Glutamatergic neuron (in vitro differentiated cells): ENCODE measurements at regions not wholly inside any gene's neighbourhood (a gene's known extent, or its start where the extent isn't known, plus 50 kb on each side); places are given as distances from the start of the nearest gene placed in this dataset.
"Not testable (repeated sequence)": the region's sequence is repeated elsewhere in the genome, so short reads cannot be mapped to it uniquely, and the experiment has no call there.

ENCODE experiments used
- DNase-seq: peaks from one replicate; pipeline ENCODE4 v3.0.0; 2022
- H3K27ac Mint-ChIP-seq: one replicate; pipeline ENCODE4 v1.8.0; 2020; ENCODE audit warnings: mild to moderate bottlenecking, mixed read lengths, inconsistent platforms; ENCODE audit not compliant: unreplicated experiment
- H3K27me3 Mint-ChIP-seq: one replicate; pipeline ENCODE4 v1.8.0; 2020; ENCODE audit warnings: mild to moderate bottlenecking, moderate library complexity, mixed read lengths, inconsistent platforms; ENCODE audit not compliant: unreplicated experiment
- H3K36me3 Mint-ChIP-seq: one replicate; pipeline ENCODE4 v1.8.0; 2020; ENCODE audit warnings: mild to moderate bottlenecking, mixed read lengths, inconsistent platforms; ENCODE audit not compliant: unreplicated experiment
- H3K4me1 Mint-ChIP-seq: one replicate; pipeline ENCODE4 v1.8.0; 2020; ENCODE audit warnings: mild to moderate bottlenecking, low read depth, mixed read lengths, inconsistent platforms; ENCODE audit not compliant: unreplicated experiment
- H3K4me3 Mint-ChIP-seq: one replicate; pipeline ENCODE4 v1.8.0; 2020; ENCODE audit warnings: mild to moderate bottlenecking, mixed read lengths, inconsistent platforms; ENCODE audit not compliant: unreplicated experiment
- H3K9me3 Mint-ChIP-seq: one replicate; pipeline ENCODE4 v1.8.0; 2020; ENCODE audit warnings: mild to moderate bottlenecking, moderate library complexity, mixed read lengths, inconsistent platforms; ENCODE audit not compliant: unreplicated experiment
- TF ChIP-seq, protein P1 (sequence below): fragments of 200-600 bp; sonication (generic); IDR thresholded peaks from one replicate; pipeline ENCODE4 v1.5.0; 2021; ENCODE audit not compliant: partially characterized antibody, unreplicated experiment

DNA sequence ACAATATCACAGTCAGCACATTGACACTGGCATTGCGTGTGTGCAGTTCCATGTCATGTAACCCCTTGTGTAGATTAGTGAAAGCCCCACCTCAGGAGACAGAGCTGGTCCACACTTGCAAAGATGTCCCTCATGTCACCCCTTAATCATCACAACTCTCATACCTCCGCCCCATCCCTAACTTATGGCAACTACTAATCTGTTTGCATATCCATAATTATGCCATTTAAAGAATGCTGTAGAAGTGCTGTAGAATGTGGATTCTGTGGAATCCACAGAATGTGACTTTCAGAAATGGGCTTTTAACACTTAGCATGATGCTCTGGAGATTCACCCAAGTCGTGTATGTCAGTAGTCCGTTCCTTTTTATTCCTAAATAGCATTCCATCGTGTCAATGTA is 102.8 kb upstream of the VSTM2A start:
- TF ChIP-seq, protein P1, sequence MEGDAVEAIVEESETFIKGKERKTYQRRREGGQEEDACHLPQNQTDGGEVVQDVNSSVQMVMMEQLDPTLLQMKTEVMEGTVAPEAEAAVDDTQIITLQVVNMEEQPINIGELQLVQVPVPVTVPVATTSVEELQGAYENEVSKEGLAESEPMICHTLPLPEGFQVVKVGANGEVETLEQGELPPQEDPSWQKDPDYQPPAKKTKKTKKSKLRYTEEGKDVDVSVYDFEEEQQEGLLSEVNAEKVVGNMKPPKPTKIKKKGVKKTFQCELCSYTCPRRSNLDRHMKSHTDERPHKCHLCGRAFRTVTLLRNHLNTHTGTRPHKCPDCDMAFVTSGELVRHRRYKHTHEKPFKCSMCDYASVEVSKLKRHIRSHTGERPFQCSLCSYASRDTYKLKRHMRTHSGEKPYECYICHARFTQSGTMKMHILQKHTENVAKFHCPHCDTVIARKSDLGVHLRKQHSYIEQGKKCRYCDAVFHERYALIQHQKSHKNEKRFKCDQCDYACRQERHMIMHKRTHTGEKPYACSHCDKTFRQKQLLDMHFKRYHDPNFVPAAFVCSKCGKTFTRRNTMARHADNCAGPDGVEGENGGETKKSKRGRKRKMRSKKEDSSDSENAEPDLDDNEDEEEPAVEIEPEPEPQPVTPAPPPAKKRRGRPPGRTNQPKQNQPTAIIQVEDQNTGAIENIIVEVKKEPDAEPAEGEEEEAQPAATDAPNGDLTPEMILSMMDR = no peak
- Mint-ChIP-seq H3K4me1 (no peaks in the 10 kb centered on the region), H3K36me3 (no peaks in the 10 kb centered on the region), H3K27me3 (no peaks in the 10 kb centered on the region), H3K4me3 (no peak overlapping the region), H3K27ac (no peak overlapping the region), H3K9me3 (peaks cover 4% of the 10 kb centered on the region)
- no peak for DNase-seq

DNA sequence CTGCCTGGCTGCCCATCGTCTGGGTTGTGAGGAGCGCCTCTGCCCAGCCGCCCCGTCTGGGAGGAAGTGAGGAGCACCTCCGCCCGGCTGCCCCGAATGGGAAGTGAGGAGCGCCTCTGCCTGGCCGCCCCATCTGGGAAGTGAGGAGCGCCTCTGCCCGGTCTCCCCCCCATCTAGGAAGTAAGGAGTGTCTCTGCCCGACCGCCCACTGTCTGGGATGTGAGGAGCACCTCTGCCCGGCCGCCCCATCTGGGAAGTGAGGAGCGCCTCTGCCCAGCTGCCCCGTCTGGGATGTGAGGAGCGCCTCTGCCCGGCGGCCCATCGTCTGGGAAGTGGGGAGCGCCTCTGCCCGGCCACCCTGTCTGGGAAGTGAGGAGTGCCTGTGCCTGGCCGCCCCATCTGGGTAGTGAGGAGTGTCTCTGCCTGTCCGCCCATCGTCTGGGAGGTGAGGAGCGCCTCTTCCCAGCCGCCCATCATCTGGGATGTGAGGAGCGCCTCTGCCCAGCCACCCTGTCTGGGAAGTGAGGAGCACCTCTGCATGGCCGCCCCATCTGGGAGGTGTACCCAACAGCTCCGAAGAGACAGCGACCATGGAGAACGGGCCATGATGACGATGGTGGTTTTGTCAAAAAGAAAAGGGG is 98.0 kb upstream of the VSTM2A start:
- not testable (repeated sequence) for H3K27ac Mint-ChIP-seq, H3K4me3 Mint-ChIP-seq, H3K27me3 Mint-ChIP-seq, DNase-seq, H3K4me1 Mint-ChIP-seq, H3K36me3 Mint-ChIP-seq, H3K9me3 Mint-ChIP-seq

DNA sequence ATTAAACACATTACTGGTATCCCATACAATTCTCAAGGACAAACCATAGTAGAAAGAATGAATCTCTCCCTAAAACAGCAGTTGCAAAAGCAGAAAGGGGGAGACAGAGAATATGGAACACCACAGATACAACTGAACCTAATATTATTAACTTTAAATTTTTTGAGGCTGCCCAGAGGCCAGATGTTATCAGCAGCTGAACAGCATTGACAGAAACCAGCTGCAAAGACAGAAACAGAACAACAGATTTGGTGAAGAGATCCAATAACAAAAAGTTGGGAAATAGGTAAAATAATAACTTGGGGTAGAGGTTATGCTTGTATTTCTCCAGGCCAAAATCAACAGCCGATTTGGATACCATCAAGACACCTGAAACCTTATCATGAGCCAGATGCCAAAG is 89.0 kb upstream of the VSTM2A start:
- not testable (repeated sequence) for H3K4me3 Mint-ChIP-seq, H3K27me3 Mint-ChIP-seq, H3K9me3 Mint-ChIP-seq, H3K27ac Mint-ChIP-seq, DNase-seq, H3K36me3 Mint-ChIP-seq, H3K4me1 Mint-ChIP-seq

DNA sequence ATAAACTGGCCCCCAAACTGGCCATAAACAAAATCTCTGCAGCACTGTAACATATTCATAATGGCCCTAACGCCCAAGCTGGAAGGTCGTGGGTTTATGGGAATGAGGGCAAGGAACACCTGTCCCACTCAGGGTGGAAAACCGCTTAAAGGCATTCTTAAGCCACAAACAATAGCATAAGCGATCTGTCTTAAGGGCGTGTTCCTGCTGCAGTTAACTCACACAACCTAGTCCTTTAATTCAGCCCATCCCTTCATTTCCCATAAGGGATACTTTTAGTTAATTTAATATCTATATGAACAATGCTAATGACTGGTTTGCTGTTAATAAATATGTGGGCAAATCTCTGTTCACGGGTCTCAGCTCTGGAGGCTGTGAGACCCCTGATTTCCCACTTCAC is 87.5 kb upstream of the VSTM2A start:
- H3K27ac Mint-ChIP-seq, H3K4me1 Mint-ChIP-seq, H3K36me3 Mint-ChIP-seq, H3K4me3 Mint-ChIP-seq, H3K9me3 Mint-ChIP-seq, DNase-seq, H3K27me3 Mint-ChIP-seq: not testable (repeated sequence)

DNA sequence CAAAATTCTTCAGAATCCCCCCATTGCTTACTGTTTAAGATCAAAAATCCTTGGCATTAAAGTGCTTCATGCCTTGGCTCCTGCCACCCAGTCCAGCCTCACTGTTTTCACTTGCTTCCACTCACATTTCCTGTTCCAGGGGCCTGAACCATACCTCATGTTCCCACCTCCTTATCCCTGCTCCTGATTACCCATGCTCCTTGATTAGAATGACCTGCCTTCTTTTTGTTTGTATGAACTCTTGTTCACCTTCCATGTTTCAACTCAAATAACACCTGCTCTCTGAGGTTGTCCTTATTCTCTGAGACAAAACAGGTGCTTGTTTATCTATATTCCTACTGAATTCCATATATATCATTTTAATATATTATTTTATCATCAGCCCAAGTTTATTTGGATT is 77.1 kb upstream of the VSTM2A start:
- Mint-ChIP-seq H3K36me3 (no peaks in the 10 kb centered on the region), H3K9me3 (peaks cover 3% of the 10 kb centered on the region)
- no peak for DNase-seq

DNA sequence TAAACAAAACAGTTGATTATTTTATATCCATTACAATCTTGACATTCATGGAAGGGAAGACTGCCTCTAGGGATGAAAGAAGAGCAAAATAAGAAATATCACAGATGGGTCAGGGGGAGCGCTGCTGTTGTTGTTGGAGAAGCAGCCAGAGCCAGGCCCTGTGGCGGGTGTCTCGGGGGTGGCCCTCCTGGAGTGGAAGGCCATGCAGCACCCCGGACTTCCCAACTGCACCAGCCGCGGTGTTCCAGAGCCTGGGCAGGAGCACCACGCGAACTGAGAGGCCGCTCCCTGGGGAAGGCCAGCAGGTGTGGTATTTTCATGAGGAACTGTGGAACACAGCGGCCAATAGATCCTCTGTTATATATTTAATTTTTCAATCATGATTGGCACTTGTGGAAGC is 72.4 kb upstream of the VSTM2A start:
- Mint-ChIP-seq H3K9me3 (peaks cover 5% of the 10 kb centered on the region), H3K27ac (no peak overlapping the region), H3K4me1 (peaks cover 2% of the 10 kb centered on the region), H3K4me3 (no peak overlapping the region), H3K36me3 (no peaks in the 10 kb centered on the region), H3K27me3 (no peaks in the 10 kb centered on the region)
- no peak for DNase-seq
- TF ChIP-seq, protein P1 = no peak

More for the DNA sequence above, 77.1 kb upstream of the VSTM2A start:
- H3K27me3 Mint-ChIP-seq = no peaks in the 10 kb centered on the region
- H3K27ac Mint-ChIP-seq = no peak overlapping the region
- TF ChIP-seq, protein P1 = no peak
- no peaks in the 10 kb centered on the region for H3K4me1 Mint-ChIP-seq
- H3K4me3 Mint-ChIP-seq = no peak overlapping the region
